Adipocyte (in vitro differentiated cells): ENCODE measurements at regions not wholly inside any gene's neighbourhood (a gene's known extent, or its start where the extent isn't known, plus 50 kb on each side); places are given as distances from the start of the nearest gene placed in this dataset.

Experiments used
- DNase-seq: peaks from one replicate; pipeline ENCODE4 v3.0.0-alpha.2; 2015; ENCODE audit warnings: low read depth
- H3K27me3 ChIP-seq: replicated peaks from 2 replicates; pipeline ENCODE4 v1.7.0; 2013; ENCODE audit warnings: mild to moderate bottlenecking, low read length, moderate library complexity; ENCODE audit not compliant: control insufficient read depth, insufficient read depth
- H3K36me3 ChIP-seq: 2 replicates; pipeline ENCODE4 v1.7.0; 2013; ENCODE audit warnings: low read length, mild to moderate bottlenecking, moderate library complexity; ENCODE audit not compliant: control insufficient read depth, insufficient read depth, severe bottlenecking
- H3K4me1 ChIP-seq: 2 replicates; pipeline ENCODE4 v1.7.0; 2013; ENCODE audit warnings: mild to moderate bottlenecking, low read length, moderate library complexity; ENCODE audit not compliant: control insufficient read depth, insufficient read depth
- H3K4me3 ChIP-seq: 2 replicates; pipeline ENCODE4 v1.7.0; 2013; ENCODE audit warnings: mild to moderate bottlenecking, low read length, moderate library complexity
- H3K9ac ChIP-seq: 2 replicates; pipeline ENCODE4 v1.7.0; 2013; ENCODE audit warnings: mild to moderate bottlenecking, low read length, moderate library complexity
- H3K9me3 ChIP-seq: 2 replicates; pipeline ENCODE4 v1.7.0; 2013; ENCODE audit warnings: mild to moderate bottlenecking, low read length, moderate library complexity; ENCODE audit not compliant: control insufficient read depth

- H3K4me3 ChIP-seq: no peak overlapping the region
- H3K4me1 ChIP-seq: no peaks in the 10 kb centered on the region
- DNase-seq: no peak
- H3K9ac ChIP-seq: no peak overlapping the region
- no peaks in the 10 kb centered on the region for H3K36me3 ChIP-seq
- peaks cover 29% of the 10 kb centered on the region for H3K27me3 ChIP-seq
- H3K9me3 ChIP-seq: peaks cover 5% of the 10 kb centered on the region
These were observed 54.9 kb upstream of the PITX1 start for GRCh38 chr5:135088911-135089310.

- Histone ChIP-seq H3K9ac (no peak overlapping the region), H3K9me3 (peaks cover 5% of the 10 kb centered on the region), H3K4me1 (no peaks in the 10 kb centered on the region), H3K27me3 (peaks cover 29% of the 10 kb centered on the region), H3K4me3 (no peak overlapping the region), H3K36me3 (no peaks in the 10 kb centered on the region)
- no peak for DNase-seq
These were observed 53.9 kb upstream of the PITX1 start for GRCh38 chr5:135087950-135088349.

- H3K4me3 ChIP-seq: no peak overlapping the region
- H3K27me3 ChIP-seq: peaks cover 32% of the 10 kb centered on the region
- H3K9ac ChIP-seq: no peak overlapping the region
- no peak for DNase-seq
- no peaks in the 10 kb centered on the region for H3K36me3 ChIP-seq
- peaks cover 18% of the 10 kb centered on the region for H3K9me3 ChIP-seq
- H3K4me1 ChIP-seq: no peaks in the 10 kb centered on the region
These were observed 52.1 kb upstream of the PITX1 start for GRCh38 chr5:135085936-135086725.

DNA sequence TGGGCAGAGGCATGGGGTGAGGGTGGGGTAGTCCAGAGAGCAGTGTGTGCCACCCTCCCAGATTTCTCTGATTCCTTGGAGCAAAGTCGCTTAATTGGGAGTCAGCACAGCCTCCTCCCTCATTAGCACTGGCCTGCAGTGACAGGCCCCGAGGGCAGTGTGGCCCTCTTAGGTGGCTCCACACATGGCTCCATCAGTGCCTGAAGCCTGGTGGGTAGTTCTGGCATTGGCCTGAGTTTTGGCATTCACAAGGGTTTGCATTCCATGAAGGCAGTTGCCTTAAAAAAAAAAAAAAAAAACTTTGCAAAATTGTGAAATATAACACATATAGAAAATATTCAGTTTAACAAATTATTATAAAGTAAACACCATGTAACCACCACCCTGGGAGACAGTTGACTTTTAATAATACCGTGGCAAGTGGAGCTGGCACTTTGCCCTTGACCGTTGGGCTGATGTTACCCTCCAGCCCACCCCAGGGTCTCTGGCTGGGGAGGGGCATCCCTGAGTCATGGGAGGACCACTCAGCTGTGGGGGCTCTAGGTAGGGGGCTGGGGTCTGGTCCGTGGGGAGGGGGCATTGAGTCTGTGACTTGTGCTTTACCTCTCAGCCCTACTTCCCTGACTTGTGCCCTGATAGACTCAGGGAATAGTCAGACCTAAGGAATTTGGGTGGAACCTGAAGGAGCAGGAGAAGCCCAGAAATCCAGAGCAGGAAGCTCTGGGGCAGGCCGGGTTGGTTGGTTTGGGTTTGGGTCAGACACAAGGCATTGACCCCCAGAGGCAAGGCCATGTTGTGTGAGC lies 51.3 kb upstream of the PITX1 start:
- Histone ChIP-seq H3K4me3 (no peak overlapping the region), H3K36me3 (no peaks in the 10 kb centered on the region), H3K9me3 (peaks cover 25% of the 10 kb centered on the region), H3K27me3 (peaks cover 32% of the 10 kb centered on the region), H3K4me1 (no peaks in the 10 kb centered on the region), H3K9ac (no peak overlapping the region)
- peak; percentile 27 for DNase-seq
